ENCODE measurements at regions not wholly inside any gene's neighbourhood (a gene's known extent, or its start where the extent isn't known, plus 50 kb on each side); places are given as distances from the start of the nearest gene placed in this dataset.

DNA sequence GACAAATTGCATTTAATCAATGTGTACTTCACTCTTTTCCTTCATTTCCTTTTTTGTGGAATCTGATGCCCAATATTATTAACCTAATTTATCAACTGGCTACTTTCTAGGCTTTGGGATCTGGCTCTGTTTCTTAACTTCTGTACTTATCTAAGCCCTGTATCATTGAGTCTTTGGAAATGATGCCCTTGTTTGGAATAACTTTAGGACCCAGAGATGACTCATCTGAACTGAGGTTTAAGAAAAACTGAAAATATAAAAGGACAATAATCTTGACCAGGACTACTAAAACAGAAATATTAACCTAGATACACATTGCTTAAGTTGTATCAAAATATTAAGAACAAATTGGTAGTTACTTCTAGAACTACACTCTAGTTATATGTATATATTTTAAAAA is 600.8 kb downstream of the CPS1 start:
- Histone ChIP-seq H3K36me3 (ENCODE audit: control insufficient read depth, insufficient read depth, low read length) (no peaks in the 10 kb centered on the region), H3K4me3 (ENCODE audit: insufficient read depth, low read depth, low read length) (no peak overlapping the region), H3K27me3 (ENCODE audit: control insufficient read depth, insufficient read depth, low read length, poor library complexity, severe bottlenecking) (no peaks in the 10 kb centered on the region), H3K27ac (ENCODE audit: insufficient read depth, low read depth, low read length, poor library complexity, severe bottlenecking) (no peak overlapping the region), H3K4me1 (ENCODE audit: control insufficient read depth, insufficient read depth, low read length) (no peaks in the 10 kb centered on the region), H3K9me3 (ENCODE audit: control insufficient read depth, low read length) (no peaks in the 10 kb centered on the region)

DNA sequence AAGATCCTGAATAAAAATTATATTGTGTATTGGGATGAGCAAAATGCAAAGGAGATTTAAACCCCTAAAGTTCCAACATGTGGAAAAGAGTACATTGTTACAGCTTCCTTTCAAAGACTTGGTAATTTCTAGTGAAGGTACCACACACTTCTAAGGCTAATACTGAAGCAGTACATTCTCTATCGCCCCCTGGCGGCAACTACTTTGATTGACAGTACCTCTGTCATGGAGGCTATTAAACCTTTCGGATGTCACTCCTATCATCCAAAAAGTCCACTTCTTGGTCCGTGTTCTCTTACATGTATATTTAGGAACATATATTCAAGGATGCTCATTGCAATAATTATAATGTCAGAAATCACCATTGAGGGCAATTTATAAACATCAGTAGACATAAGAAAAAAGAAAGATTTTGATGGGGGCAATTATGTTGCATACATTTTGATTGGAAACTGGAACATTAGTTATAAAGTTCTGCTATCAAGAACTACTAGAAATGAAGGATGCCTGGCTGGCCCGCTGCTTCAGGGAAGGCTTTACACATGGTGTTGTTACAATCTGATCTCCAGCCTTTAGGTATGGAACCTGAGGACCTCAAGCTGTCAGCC is 601.6 kb downstream of the CPS1 start:
- no peak overlapping the region for H3K4me3 ChIP-seq (ENCODE audit: insufficient read depth, low read depth, low read length)
- H3K27ac ChIP-seq (ENCODE audit: insufficient read depth, low read depth, low read length, poor library complexity, severe bottlenecking), result no peak overlapping the region
- WGBS, 2 experiments, result 29 to 31% methylated on average over 4 to 5 of the region's 5 CpGs
- no peaks in the 10 kb centered on the region for H3K4me1 ChIP-seq (ENCODE audit: control insufficient read depth, insufficient read depth, low read length)
- H3K9me3 ChIP-seq (ENCODE audit: control insufficient read depth, low read length), result no peaks in the 10 kb centered on the region
- H3K36me3 ChIP-seq (ENCODE audit: control insufficient read depth, insufficient read depth, low read length), result no peaks in the 10 kb centered on the region
- no peaks in the 10 kb centered on the region for H3K27me3 ChIP-seq (ENCODE audit: control insufficient read depth, insufficient read depth, low read length, poor library complexity, severe bottlenecking)

DNA sequence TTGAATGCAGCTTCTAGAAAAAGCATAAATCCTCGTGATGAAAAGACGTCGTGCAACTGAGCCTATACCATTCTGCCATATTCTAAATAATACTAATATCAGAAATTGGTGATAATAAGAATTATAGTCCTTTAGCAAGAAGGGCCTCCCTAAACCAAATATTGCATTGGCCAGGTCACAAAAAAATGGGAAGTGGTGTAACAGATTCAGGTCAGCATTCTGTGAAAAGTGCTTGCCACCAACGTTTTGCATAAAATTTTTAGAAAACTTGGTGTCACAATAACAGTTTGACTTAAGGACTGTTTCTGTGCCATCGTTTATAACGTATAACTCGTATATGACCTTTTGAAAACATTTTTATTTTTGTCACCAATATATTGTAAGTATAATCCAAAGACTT is 603.6 kb downstream of the CPS1 start:
- Histone ChIP-seq H3K4me3 (ENCODE audit: insufficient read depth, low read depth, low read length) (no peak overlapping the region), H3K27me3 (ENCODE audit: control insufficient read depth, insufficient read depth, low read length, poor library complexity, severe bottlenecking) (no peaks in the 10 kb centered on the region), H3K27ac (ENCODE audit: insufficient read depth, low read depth, low read length, poor library complexity, severe bottlenecking) (no peak overlapping the region), H3K9me3 (ENCODE audit: control insufficient read depth, low read length) (no peaks in the 10 kb centered on the region), H3K4me1 (ENCODE audit: control insufficient read depth, insufficient read depth, low read length) (no peaks in the 10 kb centered on the region), H3K36me3 (ENCODE audit: control insufficient read depth, insufficient read depth, low read length) (no peaks in the 10 kb centered on the region)
- 87 to 98% methylated on average over 5 to 6 of the region's 7 CpGs for WGBS, 2 experiments

DNA sequence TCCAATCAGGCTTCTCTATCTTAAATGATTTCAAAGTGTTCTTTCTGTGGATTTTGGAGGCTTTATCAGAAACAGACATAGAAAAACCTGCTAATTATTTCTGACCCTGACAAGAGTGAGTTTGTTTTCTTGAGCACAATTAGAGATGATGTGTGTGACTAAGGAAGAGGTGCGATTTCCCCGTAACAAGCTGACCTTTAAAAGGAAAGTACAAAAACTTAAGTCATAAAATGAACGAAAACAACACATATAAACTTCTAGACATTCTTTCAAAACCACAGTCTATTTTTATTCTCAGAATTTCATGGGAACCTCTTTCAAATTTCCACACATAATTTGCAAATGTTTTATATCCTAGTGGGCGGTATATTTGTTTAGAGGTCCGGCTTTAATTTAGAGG is 604.8 kb downstream of the CPS1 start:
- 91 to 98% methylated on average over 5 of the region's 5 CpGs for WGBS, 2 experiments
- Histone ChIP-seq H3K36me3 (ENCODE audit: control insufficient read depth, insufficient read depth, low read length) (no peaks in the 10 kb centered on the region), H3K9me3 (ENCODE audit: control insufficient read depth, low read length) (no peaks in the 10 kb centered on the region), H3K4me3 (ENCODE audit: insufficient read depth, low read depth, low read length) (no peak overlapping the region), H3K27ac (ENCODE audit: insufficient read depth, low read depth, low read length, poor library complexity, severe bottlenecking) (no peak overlapping the region), H3K4me1 (ENCODE audit: control insufficient read depth, insufficient read depth, low read length) (no peaks in the 10 kb centered on the region), H3K27me3 (ENCODE audit: control insufficient read depth, insufficient read depth, low read length, poor library complexity, severe bottlenecking) (no peaks in the 10 kb centered on the region)

DNA sequence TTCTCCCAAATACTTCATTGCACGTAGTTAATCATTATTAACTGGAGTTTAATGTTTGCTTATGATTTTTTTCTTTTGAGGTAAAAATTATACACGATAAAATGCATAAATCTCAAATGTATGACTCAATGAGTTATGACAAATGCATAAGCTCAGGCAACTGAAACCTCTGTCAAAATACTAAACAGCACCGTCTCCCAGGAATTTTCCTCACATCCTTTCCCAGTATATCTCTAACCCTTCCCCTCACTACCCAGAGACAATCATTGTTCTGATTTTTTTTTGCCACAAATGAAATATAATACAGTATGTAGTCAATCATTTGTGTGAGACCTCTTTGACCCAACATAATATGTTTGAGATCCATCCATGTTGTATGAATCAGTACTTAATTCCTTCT is 606.5 kb downstream of the CPS1 start:
- Histone ChIP-seq H3K9me3 (ENCODE audit: control insufficient read depth, low read length) (no peaks in the 10 kb centered on the region), H3K27ac (ENCODE audit: insufficient read depth, low read depth, low read length, poor library complexity, severe bottlenecking) (no peak overlapping the region), H3K4me1 (ENCODE audit: control insufficient read depth, insufficient read depth, low read length) (no peaks in the 10 kb centered on the region), H3K27me3 (ENCODE audit: control insufficient read depth, insufficient read depth, low read length, poor library complexity, severe bottlenecking) (no peaks in the 10 kb centered on the region), H3K4me3 (ENCODE audit: insufficient read depth, low read depth, low read length) (no peak overlapping the region), H3K36me3 (ENCODE audit: control insufficient read depth, insufficient read depth, low read length) (no peaks in the 10 kb centered on the region)
- 95 to 100% methylated on average over 2 to 3 of the region's 3 CpGs for WGBS, 2 experiments

DNA sequence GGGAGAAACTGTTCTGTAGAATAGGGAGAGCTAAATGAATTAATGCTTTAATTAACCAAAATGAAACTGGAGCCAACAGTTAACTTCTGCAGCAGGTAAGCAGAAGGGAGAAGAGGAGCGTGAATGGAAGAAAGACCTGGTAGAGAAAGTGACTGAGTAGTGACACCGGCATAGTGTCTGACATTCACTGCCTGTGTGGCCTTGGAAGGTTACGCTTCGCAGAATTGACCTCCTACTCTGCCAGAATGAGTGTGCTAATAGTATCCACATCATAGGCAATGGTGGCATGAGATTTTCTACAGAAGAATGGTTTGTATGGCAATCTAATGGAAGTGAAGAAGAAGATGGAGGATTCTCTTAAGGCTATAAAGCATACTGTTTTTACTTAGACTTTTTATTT is 614.4 kb downstream of the CPS1 start:
- 90 to 97% methylated on average over 4 of the region's 4 CpGs for WGBS, 2 experiments
- no peaks in the 10 kb centered on the region for H3K9me3 ChIP-seq (ENCODE audit: control insufficient read depth, low read length)

DNA sequence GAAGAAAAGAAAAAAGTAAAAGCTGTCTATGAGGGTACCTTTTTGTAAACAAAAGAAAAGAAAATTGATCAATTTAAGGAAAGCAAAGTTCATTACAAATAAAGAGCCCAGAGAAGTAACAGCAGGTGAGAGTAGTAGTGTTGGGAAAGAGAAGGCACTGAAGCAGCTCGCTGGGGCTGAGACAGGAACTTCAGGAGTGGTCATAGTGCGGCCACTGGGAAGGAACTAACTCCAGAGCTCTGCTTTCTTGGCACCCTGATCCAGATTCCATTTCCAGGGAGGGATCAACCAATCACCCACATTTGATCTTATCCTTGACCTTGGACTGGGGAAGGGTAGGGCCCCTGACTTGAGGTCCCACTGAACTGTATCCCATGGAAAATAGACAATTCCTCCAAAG is 617.6 kb downstream of the CPS1 start:
- Histone ChIP-seq H3K27ac (ENCODE audit: insufficient read depth, low read depth, low read length, poor library complexity, severe bottlenecking) (no peak overlapping the region), H3K4me1 (ENCODE audit: control insufficient read depth, insufficient read depth, low read length) (no peaks in the 10 kb centered on the region), H3K4me3 (ENCODE audit: insufficient read depth, low read depth, low read length) (no peak overlapping the region), H3K27me3 (ENCODE audit: control insufficient read depth, insufficient read depth, low read length, poor library complexity, severe bottlenecking) (no peaks in the 10 kb centered on the region), H3K9me3 (ENCODE audit: control insufficient read depth, low read length) (no peaks in the 10 kb centered on the region), H3K36me3 (ENCODE audit: control insufficient read depth, insufficient read depth, low read length) (no peaks in the 10 kb centered on the region)
- 91 to 96% methylated on average over 2 of the region's 2 CpGs for WGBS, 2 experiments

More for the DNA sequence above, 614.4 kb downstream of the CPS1 start:
- no peak overlapping the region for H3K27ac ChIP-seq (ENCODE audit: insufficient read depth, low read depth, low read length, poor library complexity, severe bottlenecking)
- H3K4me1 ChIP-seq (ENCODE audit: control insufficient read depth, insufficient read depth, low read length), result no peaks in the 10 kb centered on the region
- H3K4me3 ChIP-seq (ENCODE audit: insufficient read depth, low read depth, low read length), result no peak overlapping the region
- no peaks in the 10 kb centered on the region for H3K27me3 ChIP-seq (ENCODE audit: control insufficient read depth, insufficient read depth, low read length, poor library complexity, severe bottlenecking)
- no peaks in the 10 kb centered on the region for H3K36me3 ChIP-seq (ENCODE audit: control insufficient read depth, insufficient read depth, low read length)

DNA sequence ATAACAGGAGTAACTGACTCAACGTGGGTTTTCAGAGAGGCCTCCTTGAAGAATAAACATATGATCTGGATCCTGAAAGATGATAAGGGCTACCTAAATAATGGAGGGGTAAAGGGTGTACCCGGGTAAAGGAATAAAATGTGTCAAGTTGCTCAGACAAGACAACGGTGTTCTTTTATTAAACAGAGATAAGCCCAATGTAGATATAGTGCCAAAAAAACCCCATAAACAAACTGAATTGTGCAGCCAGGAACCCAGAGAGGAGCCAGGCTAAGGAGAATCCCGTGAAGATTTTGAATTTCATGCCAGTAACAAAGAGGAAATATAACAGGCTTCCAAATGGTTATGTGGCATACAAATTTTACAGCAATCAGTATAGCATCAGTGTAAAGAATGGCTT is 618.2 kb downstream of the CPS1 start:
- H3K36me3 ChIP-seq (ENCODE audit: control insufficient read depth, insufficient read depth, low read length), result no peaks in the 10 kb centered on the region
- no peak overlapping the region for H3K4me3 ChIP-seq (ENCODE audit: insufficient read depth, low read depth, low read length)
- no peaks in the 10 kb centered on the region for H3K9me3 ChIP-seq (ENCODE audit: control insufficient read depth, low read length)
- H3K27me3 ChIP-seq (ENCODE audit: control insufficient read depth, insufficient read depth, low read length, poor library complexity, severe bottlenecking), result no peaks in the 10 kb centered on the region
- no peak overlapping the region for H3K27ac ChIP-seq (ENCODE audit: insufficient read depth, low read depth, low read length, poor library complexity, severe bottlenecking)
- H3K4me1 ChIP-seq (ENCODE audit: control insufficient read depth, insufficient read depth, low read length), result no peaks in the 10 kb centered on the region
- WGBS, 2 experiments, result 93 to 95% methylated on average over 4 of the region's 4 CpGs

DNA sequence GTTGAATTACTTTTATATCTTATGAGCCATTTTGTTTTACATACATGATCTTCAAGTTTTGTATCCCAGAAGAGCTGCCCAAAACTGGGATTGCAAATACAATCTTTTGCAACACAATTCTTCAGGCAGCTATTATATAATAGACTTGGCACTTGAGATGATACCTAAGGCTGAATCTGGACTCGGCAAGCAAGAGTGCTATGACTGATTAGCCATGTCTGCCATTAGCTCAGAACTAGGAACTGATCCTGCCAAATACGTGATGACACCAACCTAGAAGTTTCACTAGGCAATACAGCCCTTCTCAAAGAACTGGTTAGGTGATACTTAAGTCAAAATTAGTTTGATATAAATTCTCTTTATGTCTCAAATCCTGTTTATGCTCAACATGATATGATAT is 619.6 kb downstream of the CPS1 start:
- H3K36me3 ChIP-seq (ENCODE audit: control insufficient read depth, insufficient read depth, low read length), result no peaks in the 10 kb centered on the region
- H3K27ac ChIP-seq (ENCODE audit: insufficient read depth, low read depth, low read length, poor library complexity, severe bottlenecking), result no peak overlapping the region
- no peak overlapping the region for H3K4me3 ChIP-seq (ENCODE audit: insufficient read depth, low read depth, low read length)
- no peaks in the 10 kb centered on the region for H3K4me1 ChIP-seq (ENCODE audit: control insufficient read depth, insufficient read depth, low read length)
- 92 to 98% methylated on average over 2 of the region's 2 CpGs for WGBS, 2 experiments
- H3K27me3 ChIP-seq (ENCODE audit: control insufficient read depth, insufficient read depth, low read length, poor library complexity, severe bottlenecking), result no peaks in the 10 kb centered on the region
- no peaks in the 10 kb centered on the region for H3K9me3 ChIP-seq (ENCODE audit: control insufficient read depth, low read length)

DNA sequence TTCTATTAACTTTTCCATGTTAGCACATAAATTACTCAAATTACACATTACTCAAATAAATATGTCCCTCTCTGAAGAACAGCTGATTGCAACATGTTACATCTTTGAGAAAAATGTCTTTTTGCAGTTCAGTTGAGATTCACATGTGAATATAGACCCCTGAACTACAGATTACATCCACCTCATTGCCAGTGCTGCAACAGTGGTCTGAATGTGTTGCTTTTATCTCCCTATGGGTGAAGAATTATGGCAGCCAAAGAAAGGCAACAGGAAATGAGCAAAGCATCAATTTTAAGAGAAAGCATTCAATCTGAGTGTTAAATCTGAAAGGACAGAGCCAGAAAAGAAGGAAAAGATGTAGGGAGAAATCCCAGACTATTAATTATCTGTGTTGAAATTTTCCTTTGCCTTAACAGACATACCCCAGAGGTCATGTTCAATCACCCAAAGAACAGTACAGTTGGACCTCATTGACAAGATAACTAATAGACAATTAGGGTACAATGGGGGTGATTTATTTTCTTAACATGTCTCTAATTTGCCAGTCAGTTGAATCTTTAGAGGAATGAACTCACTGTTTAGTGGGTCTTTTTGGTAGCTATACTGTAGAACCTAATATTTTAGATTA is 620.2 kb downstream of the CPS1 start:
- no peak overlapping the region for H3K27ac ChIP-seq (ENCODE audit: insufficient read depth, low read depth, low read length, poor library complexity, severe bottlenecking)
- no peaks in the 10 kb centered on the region for H3K9me3 ChIP-seq (ENCODE audit: control insufficient read depth, low read length)
- H3K4me3 ChIP-seq (ENCODE audit: insufficient read depth, low read depth, low read length), result no peak overlapping the region
- no peaks in the 10 kb centered on the region for H3K27me3 ChIP-seq (ENCODE audit: control insufficient read depth, insufficient read depth, low read length, poor library complexity, severe bottlenecking)
- no peaks in the 10 kb centered on the region for H3K36me3 ChIP-seq (ENCODE audit: control insufficient read depth, insufficient read depth, low read length)
- H3K4me1 ChIP-seq (ENCODE audit: control insufficient read depth, insufficient read depth, low read length), result no peaks in the 10 kb centered on the region

DNA sequence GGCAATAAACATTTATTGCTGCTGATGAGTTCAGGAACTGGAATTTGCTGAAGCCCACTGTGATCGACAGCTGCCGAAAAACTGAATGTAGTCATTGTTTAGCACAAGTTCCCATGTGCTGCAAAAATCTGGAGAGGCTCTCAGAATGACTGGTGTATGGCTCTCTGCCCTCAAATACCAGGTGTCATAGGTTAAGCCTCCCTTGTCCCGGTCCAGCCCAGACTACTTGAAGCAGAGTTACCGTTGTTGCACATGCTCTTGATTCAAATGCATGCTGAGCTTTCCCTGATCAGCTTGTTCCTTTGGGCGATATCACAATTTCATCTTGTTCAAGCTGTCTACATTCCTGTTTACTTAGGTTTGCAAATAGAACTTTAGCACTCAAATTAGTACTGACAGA is 625.2 kb downstream of the CPS1 start:
- Histone ChIP-seq H3K4me1 (ENCODE audit: control insufficient read depth, insufficient read depth, low read length) (no peaks in the 10 kb centered on the region), H3K4me3 (ENCODE audit: insufficient read depth, low read depth, low read length) (no peak overlapping the region), H3K36me3 (ENCODE audit: control insufficient read depth, insufficient read depth, low read length) (no peaks in the 10 kb centered on the region), H3K27ac (ENCODE audit: insufficient read depth, low read depth, low read length, poor library complexity, severe bottlenecking) (no peak overlapping the region), H3K9me3 (ENCODE audit: control insufficient read depth, low read length) (no peaks in the 10 kb centered on the region), H3K27me3 (ENCODE audit: control insufficient read depth, insufficient read depth, low read length, poor library complexity, severe bottlenecking) (no peaks in the 10 kb centered on the region)
- 91 to 93% methylated on average over 5 of the region's 5 CpGs for WGBS, 2 experiments
